HG02759 (cell line): ENCODE measurements at regions not wholly inside any gene's neighbourhood (a gene's known extent, or its start where the extent isn't known, plus 50 kb on each side); places are given as distances from the start of the nearest gene placed in this dataset.

Experiments
- ATAC-seq: cut with Tn5 transposase; IDR thresholded peaks from one replicate; pipeline ENCODE4 v1.9.1; 2021; ENCODE audit warnings: mild to moderate bottlenecking, moderate library complexity; ENCODE audit not compliant: unreplicated experiment

DNA sequence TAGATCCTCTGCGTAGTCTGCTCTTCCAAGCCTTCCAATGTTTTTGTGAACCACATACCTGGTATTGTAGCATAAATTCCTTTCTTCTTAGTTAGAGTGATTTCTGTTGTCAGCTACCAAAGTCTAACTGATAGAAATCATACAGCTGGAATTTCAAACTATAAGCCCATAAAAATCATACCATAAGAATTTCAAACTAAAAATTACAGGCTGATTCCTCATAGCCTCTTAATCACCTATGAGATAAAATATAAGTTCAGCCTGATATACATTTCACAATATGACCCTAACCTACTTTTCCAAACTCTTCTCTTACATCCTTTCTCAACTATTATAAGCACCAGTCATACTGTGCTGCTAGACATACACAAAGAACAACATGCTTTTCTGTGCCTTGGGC, 64.8 kb downstream of the PTHLH start:
- no peak for ATAC-seq

DNA sequence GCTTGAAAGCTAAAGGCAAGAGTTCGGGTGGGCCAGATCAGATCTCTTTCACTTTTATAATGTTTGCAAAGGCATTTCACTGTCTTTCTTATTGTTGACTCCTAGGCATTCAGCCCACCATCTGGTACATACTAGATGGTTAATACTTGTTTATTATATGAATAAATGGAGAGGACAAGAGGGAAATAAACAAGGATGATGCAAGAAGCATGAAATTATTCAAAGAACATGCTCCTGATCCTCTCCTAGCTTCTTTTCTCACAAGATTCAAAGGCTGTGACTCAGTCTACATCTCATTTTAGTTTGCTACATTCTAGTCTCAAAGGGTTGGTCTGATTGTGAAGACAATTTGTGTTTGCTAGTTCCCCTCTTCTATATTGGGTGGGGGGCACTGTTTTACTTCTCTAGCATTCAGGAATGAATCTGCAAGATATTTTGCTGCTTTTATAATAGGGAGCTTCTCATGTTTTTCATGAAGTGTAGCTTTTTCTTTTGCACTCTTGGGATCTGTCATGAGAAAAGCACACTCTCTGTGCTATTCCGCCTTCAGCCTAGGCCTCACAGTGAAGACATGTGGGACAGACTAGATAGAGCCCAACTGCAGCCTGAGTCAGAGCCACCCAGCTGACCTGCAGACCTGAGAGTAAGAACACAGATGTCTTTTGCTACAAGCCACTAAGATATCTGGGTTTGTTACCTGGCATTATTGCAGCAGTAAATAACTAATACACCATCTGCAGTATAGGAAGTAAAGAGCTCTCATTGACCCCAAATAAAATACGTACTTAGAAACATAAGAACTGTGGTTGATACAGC, 65.7 kb downstream of the PTHLH start:
- no peak for ATAC-seq

- no peak for ATAC-seq
These were observed 66.4 kb downstream of the PTHLH start for GRCh38 chr12:27906127-27906500.

- no peak for ATAC-seq
These were observed 67.0 kb downstream of the PTHLH start for GRCh38 chr12:27905285-27906126.

DNA sequence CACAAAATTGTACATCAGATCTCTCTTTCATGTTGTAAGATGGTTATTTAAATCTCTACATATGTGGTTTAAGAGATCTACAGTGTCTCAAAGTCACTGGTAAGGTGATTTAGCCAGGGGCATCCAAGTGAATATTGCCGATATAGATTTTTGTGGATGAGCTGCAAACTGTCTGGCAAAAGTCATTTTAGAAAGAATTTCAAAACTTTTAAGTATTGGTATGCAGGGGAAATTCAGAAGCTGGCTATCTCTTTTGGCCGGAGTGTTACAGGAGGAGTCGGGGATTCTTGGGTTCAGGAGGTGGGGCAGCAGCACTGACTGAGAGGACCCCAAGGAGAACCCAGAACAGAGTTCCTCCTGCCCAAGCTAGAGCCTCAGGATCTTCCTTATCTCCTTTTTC, 69.9 kb downstream of the PTHLH start:
- ATAC-seq: no peak

GRCh38 chr12:27901959-27902358, 70.6 kb downstream of the PTHLH start:
- ATAC-seq: no peak

DNA sequence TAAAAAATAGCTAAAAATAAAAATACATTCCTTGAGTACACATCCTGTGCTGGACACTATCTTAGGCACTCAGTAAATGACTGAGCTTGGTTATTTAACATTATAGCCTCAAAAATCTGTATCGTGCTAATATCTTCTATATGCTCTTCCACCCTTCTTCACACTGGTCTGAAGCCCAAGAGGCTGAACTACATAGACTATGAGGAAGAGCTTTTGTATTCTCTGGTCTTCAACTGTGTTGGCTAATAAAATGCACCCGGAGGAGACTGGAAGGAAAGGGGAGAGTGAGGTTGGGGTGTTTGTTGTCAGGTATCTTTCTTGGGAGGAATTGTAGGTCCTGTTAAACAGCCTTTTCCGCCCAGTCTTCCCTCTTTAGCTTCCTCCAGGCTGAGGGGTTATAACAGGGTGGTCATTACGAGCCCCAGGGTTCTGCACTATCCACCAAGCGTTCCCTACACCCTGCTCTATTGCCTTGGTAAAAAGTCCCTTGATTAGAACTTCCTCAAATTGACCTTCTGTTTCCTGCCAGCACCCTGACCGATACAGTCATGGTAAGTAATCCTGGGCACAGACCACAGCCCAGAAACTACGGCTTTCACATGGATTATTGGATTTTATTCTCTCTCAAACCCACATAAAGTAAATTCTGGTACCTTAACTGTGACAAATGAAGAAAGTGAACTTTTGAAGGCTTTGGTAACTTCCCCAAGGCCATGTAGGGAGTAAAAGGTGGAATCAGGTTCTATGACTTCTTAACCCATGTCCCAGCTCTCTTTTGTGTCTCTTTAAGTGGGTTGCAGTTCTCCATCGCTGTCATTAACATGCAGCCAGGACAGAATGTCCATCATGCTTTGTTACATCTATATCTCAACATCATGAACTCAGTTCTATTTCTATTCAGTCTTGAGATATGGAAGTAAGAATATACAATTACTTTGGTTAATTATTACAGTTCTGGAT, 71.3 kb downstream of the PTHLH start:
- ATAC-seq: peak; percentile 77

GRCh38 chr12:27899151-27899661, 73.3 kb downstream of the PTHLH start:
- ATAC-seq: no peak

DNA sequence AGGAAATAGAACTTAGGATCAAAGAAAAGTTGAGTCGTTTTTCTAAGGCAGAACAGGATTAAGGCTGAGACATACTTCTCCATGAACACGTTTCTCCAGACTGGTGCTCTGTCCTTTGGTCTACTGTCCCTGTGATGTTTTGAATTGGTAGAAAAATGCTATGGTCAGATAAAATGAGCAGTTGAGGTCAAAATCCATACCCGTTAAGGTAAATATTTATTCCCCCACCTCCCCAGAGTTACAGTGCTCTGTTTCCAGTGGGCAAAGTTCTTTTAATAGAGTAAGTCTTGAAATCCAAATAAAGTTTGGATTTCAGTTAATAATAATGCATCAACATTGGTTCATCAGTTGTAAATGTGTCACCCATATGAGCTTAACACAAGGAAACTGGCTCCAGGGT, 74.5 kb downstream of the PTHLH start:
- no peak for ATAC-seq

DNA sequence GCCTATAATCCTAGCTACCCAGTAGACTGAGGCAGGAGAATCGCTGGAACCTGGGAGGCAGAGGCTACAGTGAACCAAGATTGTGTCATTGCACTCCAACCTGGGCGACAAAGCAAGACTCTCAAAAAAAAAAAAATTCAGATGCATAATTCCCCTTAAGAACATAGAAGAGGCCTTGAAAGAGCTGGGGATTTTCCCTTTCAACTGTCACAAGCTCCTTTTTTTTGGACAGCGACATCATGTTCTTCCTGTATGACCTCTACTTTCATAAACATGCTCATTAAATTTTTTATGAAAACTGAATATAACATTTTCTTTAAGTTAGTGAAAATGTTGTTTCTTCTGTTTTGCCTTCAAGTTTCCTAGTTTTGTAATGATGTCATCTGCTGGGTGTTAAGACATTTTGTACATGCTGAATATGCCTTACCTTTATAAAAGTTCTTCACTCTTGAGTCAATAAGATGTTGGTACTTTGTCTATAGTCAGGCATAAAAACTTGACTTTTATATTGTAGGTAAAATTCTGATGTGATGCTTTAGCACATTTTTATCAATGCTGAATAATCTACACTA, 76.0 kb downstream of the PTHLH start:
- no peak for ATAC-seq

DNA sequence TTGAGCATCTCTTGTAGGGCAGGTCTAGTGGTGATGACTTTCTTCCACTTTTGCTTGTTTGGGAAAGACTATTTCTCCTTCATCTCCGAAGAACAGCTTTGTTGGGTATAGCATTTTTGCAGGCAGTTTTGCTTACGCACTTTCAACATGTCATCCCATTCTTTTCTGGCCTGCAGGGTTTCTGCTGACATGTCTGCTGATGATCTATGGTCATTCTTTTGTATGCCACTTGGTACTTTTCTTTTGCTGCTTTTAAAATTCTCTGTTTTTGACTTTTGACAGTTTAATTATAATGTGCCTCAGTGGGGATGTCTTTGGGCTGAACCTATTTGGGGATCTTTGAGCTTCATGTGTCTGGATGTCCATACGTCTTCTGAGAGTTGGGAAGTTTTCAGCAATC, 78.2 kb downstream of the PTHLH start:
- no peak for ATAC-seq

GRCh38 chr12:27879708-27880107, 92.8 kb downstream of the PTHLH start:
- no peak for ATAC-seq

GRCh38 chr12:27875677-27876076, 95.6 kb upstream of the MANSC4 start:
- ATAC-seq: no peak

DNA sequence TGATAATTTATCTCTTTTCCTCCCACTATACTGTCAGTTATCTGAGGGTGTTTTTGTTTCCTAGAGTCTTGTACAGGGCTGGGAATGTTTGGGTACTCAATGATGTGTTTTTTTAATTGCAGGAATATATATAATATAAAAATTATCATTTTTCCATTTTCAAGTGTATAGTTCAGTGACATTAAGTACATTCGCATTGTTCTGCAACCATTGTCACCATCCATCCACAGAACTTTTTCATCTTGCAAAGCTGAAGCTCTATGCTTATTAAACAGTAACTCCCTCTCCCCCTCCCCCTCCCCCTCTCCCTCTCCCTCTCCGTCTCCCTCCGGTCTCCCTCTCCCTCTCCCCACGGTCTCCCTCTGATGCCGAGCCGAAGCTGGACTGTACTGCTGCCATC, 93.0 kb upstream of the MANSC4 start:
- ATAC-seq: no peak

DNA sequence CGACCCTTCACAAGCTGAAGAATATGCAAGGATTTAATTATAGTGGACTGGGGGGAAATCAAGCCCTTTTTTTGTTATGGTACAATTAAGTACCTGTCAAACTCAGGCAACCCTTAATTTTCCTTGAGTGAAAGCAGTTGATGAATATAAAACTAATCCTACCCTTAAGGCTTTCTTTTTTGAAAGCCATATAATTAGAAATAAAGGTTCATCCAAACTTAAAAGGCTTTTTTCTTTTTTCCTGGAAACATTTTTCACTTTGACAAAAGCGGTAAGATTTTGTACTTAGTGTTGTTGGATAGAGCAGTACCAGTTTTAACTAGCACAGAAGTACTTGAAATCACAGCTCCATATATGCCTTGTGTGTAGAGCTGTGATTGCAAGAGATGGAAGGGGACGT, 91.9 kb upstream of the MANSC4 start:
- ATAC-seq: no peak

GRCh38 chr12:27870939-27871338, 90.9 kb upstream of the MANSC4 start:
- no peak for ATAC-seq

- no peak for ATAC-seq
These were observed 89.5 kb upstream of the MANSC4 start for GRCh38 chr12:27869567-27869966.

GRCh38 chr12:27868139-27868538, 88.1 kb upstream of the MANSC4 start:
- ATAC-seq: no peak

- ATAC-seq: no peak
These were observed 86.5 kb upstream of the MANSC4 start for GRCh38 chr12:27866373-27867101.

GRCh38 chr12:27865421-27865820, 85.4 kb upstream of the MANSC4 start:
- ATAC-seq: no peak
